ENCODE measurements at regions not wholly inside any gene's neighbourhood (a gene's known extent, or its start where the extent isn't known, plus 50 kb on each side); places are given as distances from the start of the nearest gene placed in this dataset.

DNA sequence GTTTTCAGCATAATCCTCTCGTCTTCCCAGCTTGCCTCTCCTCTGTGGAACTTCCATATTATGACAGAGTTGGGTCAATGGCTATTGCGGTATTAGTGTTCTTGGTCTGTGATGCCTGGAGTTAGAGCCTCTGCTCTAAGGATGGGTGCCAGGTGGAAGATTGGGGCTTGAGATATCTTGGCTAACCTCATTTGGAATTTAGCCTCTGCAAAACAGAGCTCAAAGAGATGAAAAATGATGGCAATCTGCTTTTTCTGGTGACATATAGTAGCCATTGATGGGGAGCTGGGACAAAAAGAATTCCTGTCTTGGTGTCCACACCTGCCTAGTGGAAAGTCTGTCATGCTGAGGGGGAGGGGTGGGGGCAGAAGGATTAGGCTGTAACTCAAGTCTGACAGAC is 152.1 kb downstream of the RPL10L start:
- no peak overlapping the region for H2AFZ ChIP-seq (ENCODE audit: insufficient read depth, low read depth, low read length, poor library complexity, severe bottlenecking)
- no peaks in the 10 kb centered on the region for H3K4me1 Mint-ChIP-seq
- no peak overlapping the region for H3K9ac ChIP-seq (ENCODE audit: insufficient read depth, low read length, poor library complexity, severe bottlenecking)
- H3K27me3 ChIP-seq (ENCODE audit: control insufficient read depth in 2 of 2, insufficient read depth in 2 of 2, low read length in 2 of 2), result no peaks in the 10 kb centered on the region
- DNase-seq, result no peak
- no peak overlapping the region for H3K4me2 ChIP-seq (replicated peaks; ENCODE audit: extremely low read depth, low read length, poor library complexity, severe bottlenecking)
- peaks cover 0 to 1% (median 0%) of the 10 kb centered on the region in 3 donors for H3K27me3 Mint-ChIP-seq (ENCODE audit: low read depth in 3 of 3)
- WGBS (ENCODE audit: insufficient coverage), result 100% methylated on average over 1 of the region's 2 CpGs
- no peak overlapping the region for H3K4me3 ChIP-seq (replicated peaks in 1 of 3; ENCODE audit: low read depth in 2 of 3, low read length in 3 of 3)
- no peaks in the 10 kb centered on the region for H3K36me3 ChIP-seq (replicated peaks in 1 of 2; ENCODE audit: control insufficient read depth in 1 of 2, insufficient read depth in 2 of 2, low read length in 2 of 2)
- intact Hi-C loops (cut with micrococcal nuclease), result no loop called here
- H3K4me3 Mint-ChIP-seq, result no peak overlapping the region
- H3K9me3 Mint-ChIP-seq, result peaks cover 0 to 5% (median 2%) of the 10 kb centered on the region in 7 donors
- H4K20me1 ChIP-seq (ENCODE audit: insufficient read depth, low read length), result no peaks in the 10 kb centered on the region
- no peaks in the 10 kb centered on the region for H3K36me3 Mint-ChIP-seq
- no peaks in the 10 kb centered on the region for H3K79me2 ChIP-seq (ENCODE audit: insufficient read depth, low read length)
- no peak overlapping the region for H3K27ac Mint-ChIP-seq
- no peaks in the 10 kb centered on the region for H3K4me1 ChIP-seq (ENCODE audit: control insufficient read depth in 1 of 2, insufficient read depth in 2 of 2, low read length in 2 of 2)
- TF ChIP-seq, protein P1, sequence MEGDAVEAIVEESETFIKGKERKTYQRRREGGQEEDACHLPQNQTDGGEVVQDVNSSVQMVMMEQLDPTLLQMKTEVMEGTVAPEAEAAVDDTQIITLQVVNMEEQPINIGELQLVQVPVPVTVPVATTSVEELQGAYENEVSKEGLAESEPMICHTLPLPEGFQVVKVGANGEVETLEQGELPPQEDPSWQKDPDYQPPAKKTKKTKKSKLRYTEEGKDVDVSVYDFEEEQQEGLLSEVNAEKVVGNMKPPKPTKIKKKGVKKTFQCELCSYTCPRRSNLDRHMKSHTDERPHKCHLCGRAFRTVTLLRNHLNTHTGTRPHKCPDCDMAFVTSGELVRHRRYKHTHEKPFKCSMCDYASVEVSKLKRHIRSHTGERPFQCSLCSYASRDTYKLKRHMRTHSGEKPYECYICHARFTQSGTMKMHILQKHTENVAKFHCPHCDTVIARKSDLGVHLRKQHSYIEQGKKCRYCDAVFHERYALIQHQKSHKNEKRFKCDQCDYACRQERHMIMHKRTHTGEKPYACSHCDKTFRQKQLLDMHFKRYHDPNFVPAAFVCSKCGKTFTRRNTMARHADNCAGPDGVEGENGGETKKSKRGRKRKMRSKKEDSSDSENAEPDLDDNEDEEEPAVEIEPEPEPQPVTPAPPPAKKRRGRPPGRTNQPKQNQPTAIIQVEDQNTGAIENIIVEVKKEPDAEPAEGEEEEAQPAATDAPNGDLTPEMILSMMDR (IDR thresholded peaks at IDR 0.05), result no peak
- H3K9me3 ChIP-seq (replicated peaks in 1 of 2; ENCODE audit: control insufficient read depth in 1 of 2, insufficient read depth in 1 of 2, low read length in 2 of 2), result peaks cover 0 to 3% of the 10 kb centered on the region in 2 donors
- no peak overlapping the region for H3K27ac ChIP-seq (ENCODE audit: low read depth in 1 of 2, low read length in 2 of 2)

- H3K27ac Mint-ChIP-seq, result no peak overlapping the region
- Histone ChIP-seq H4K20me1 (ENCODE audit: insufficient read depth, low read length) (no peaks in the 10 kb centered on the region), H2AFZ (ENCODE audit: insufficient read depth, low read depth, low read length, poor library complexity, severe bottlenecking) (no peak overlapping the region), H3K4me1 (ENCODE audit: control insufficient read depth in 1 of 2, insufficient read depth in 2 of 2, low read length in 2 of 2) (no peaks in the 10 kb centered on the region), H3K27ac (ENCODE audit: low read depth in 1 of 2, low read length in 2 of 2) (no peak overlapping the region), H3K36me3 (replicated peaks in 1 of 2; ENCODE audit: control insufficient read depth in 1 of 2, insufficient read depth in 2 of 2, low read length in 2 of 2) (no peaks in the 10 kb centered on the region), H3K9me3 (replicated peaks in 1 of 2; ENCODE audit: control insufficient read depth in 1 of 2, insufficient read depth in 1 of 2, low read length in 2 of 2) (peaks cover 0 to 3% of the 10 kb centered on the region in 2 donors), H3K9ac (ENCODE audit: insufficient read depth, low read length, poor library complexity, severe bottlenecking) (no peak overlapping the region), H3K27me3 (ENCODE audit: control insufficient read depth in 2 of 2, insufficient read depth in 2 of 2, low read length in 2 of 2) (no peaks in the 10 kb centered on the region), H3K4me3 (replicated peaks in 1 of 3; ENCODE audit: low read depth in 2 of 3, low read length in 3 of 3) (no peak overlapping the region), H3K79me2 (ENCODE audit: insufficient read depth, low read length) (no peaks in the 10 kb centered on the region), H3K4me2 (replicated peaks; ENCODE audit: extremely low read depth, low read length, poor library complexity, severe bottlenecking) (no peak overlapping the region)
- H3K4me1 Mint-ChIP-seq, result no peaks in the 10 kb centered on the region
- no peak for DNase-seq
- WGBS (ENCODE audit: insufficient coverage), result no CpG with 5 or more reads among the region's 1 CpG
- TF ChIP-seq, protein P1 (IDR thresholded peaks at IDR 0.05), result no peak
- H3K27me3 Mint-ChIP-seq (ENCODE audit: low read depth in 3 of 3), result peaks cover 0 to 1% (median 0%) of the 10 kb centered on the region in 3 donors
- H3K36me3 Mint-ChIP-seq, result no peaks in the 10 kb centered on the region
- H3K9me3 Mint-ChIP-seq, result peaks cover 0 to 5% (median 2%) of the 10 kb centered on the region in 7 donors
- H3K4me3 Mint-ChIP-seq, result no peak overlapping the region
- intact Hi-C loops (cut with micrococcal nuclease), result no loop called here
Measured at GRCh38 chr14:46496409-46496808, 155.2 kb downstream of the RPL10L start.
